Endothelial cell of umbilical vein (primary cell): ENCODE measurements at regions not wholly inside any gene's neighbourhood (a gene's known extent, or its start where the extent isn't known, plus 50 kb on each side); places are given as distances from the start of the nearest gene placed in this dataset.

ENCODE experiments used
- BruUV-seq: library from RNA; stranded (reverse); fragments of 400-500 nt; replicated peaks from 2 replicates; lab custom pipeline; 2021; lab: Mats Ljungman, UMichigan
- CTCF ChIA-PET: fragments of 300-600, 350-600 bp; sonication (Branson Sonifier 250); formaldehyde crosslinking; loops from one replicate; lab custom pipeline; 2021; ENCODE audit warnings: antibody characterized with exemption, inconsistent platforms; lab: Charles Lee
- POLR2A ChIA-PET: fragments of 300-600, 350-600 bp; sonication (Branson Sonifier 250); formaldehyde crosslinking; loops from one replicate; lab custom pipeline; 2021; ENCODE audit warnings: antibody characterized with exemption, inconsistent platforms; lab: Charles Lee
- DNase-seq: peaks from one replicate; pipeline ENCODE4 v3.0.0-alpha.2; 2011; ENCODE audit warnings: low read depth, low spot score
- FAIRE-seq: peaks from 2 replicates; lab custom pipeline; 2011; peaks lifted over from hg19 to GRCh38; lab: Jason Lieb, UNC
- H2AFZ ChIP-seq: 2 replicates; pipeline ENCODE4 v1.6.0; 2012; ENCODE audit warnings: low read depth, low read length, control low read depth, inconsistent platforms
- H3K27ac ChIP-seq: 2 replicates; pipeline ENCODE4 v1.5.1; 2011; ENCODE audit warnings: low read depth, mild to moderate bottlenecking, control low read depth, low read length, moderate library complexity; ENCODE audit not compliant: insufficient read depth
- H3K27me3 ChIP-seq, 2 experiments: 2 replicates each; pipeline versions ENCODE4 v1.6.0 to v1.6.1; 2011; ENCODE audit warnings: low read length in 2 of 2, mixed read lengths in 1 of 2; ENCODE audit not compliant: control insufficient read depth in 2 of 2, insufficient read depth in 2 of 2
- H3K36me3 ChIP-seq, 2 experiments: 2 replicates in 1 of 2; 3 replicates in 1 of 2; pipeline ENCODE4 v1.5.1; 2011; ENCODE audit warnings: low read length in 2 of 2, mild to moderate bottlenecking in 1 of 2, moderate library complexity in 1 of 2; ENCODE audit not compliant: control insufficient read depth in 2 of 2, insufficient read depth in 2 of 2; ENCODE audit errors: extremely low read depth in 1 of 2
- H3K4me1 ChIP-seq: 3 replicates; pipeline ENCODE4 v1.5.1; 2011; ENCODE audit warnings: mild to moderate bottlenecking, low read length; ENCODE audit not compliant: control insufficient read depth, insufficient read depth; ENCODE audit errors: extremely low read depth
- H3K4me2 ChIP-seq: 2 replicates; pipeline ENCODE4 v1.6.1; 2011; ENCODE audit warnings: low read length, control low read depth, mixed read lengths; ENCODE audit not compliant: insufficient read depth
- H3K4me3 ChIP-seq, 3 experiments: fragments of 200-600 bp in 1 of 3; sonication (generic), shearing (Covaris generic) in 1 of 3; replicated peaks in 1 of 3; 2 replicates each; pipeline ENCODE4 v1.5.1; 2011 to 2016; ENCODE audit warnings: control low read depth in 3 of 3, low read length in 3 of 3, mild to moderate bottlenecking in 2 of 3, inconsistent platforms in 1 of 3, low read depth in 1 of 3, moderate library complexity in 1 of 3; ENCODE audit not compliant: insufficient read depth in 1 of 3
- H3K79me2 ChIP-seq: 2 replicates; pipeline ENCODE4 v1.6.0; 2012; ENCODE audit warnings: low read length, inconsistent platforms; ENCODE audit not compliant: control insufficient read depth, insufficient read depth
- H3K9ac ChIP-seq: replicated peaks from 2 replicates; pipeline ENCODE3; 2011; ENCODE audit warnings: low read length, control low read depth; ENCODE audit not compliant: insufficient read depth; ENCODE audit errors: extremely low read depth
- H3K9me1 ChIP-seq: replicated peaks from 3 replicates; pipeline ENCODE4 v1.6.0; 2011; ENCODE audit warnings: mild to moderate bottlenecking, low read length; ENCODE audit not compliant: control insufficient read depth, insufficient read depth; ENCODE audit errors: extremely low read depth
- H3K9me3 ChIP-seq: replicated peaks from 2 replicates; pipeline ENCODE4 v1.5.1; 2012; ENCODE audit warnings: low read length, inconsistent platforms; ENCODE audit not compliant: control insufficient read depth, insufficient read depth
- H4K20me1 ChIP-seq: replicated peaks from 2 replicates; pipeline ENCODE3; 2011; ENCODE audit warnings: mild to moderate bottlenecking, low read length; ENCODE audit not compliant: control insufficient read depth, insufficient read depth; ENCODE audit errors: extremely low read depth
- CTCF ChIP-seq, 2 donors: IDR thresholded peaks; 1 replicate in 1 of 2; 2 replicates in 1 of 2; pipeline ENCODE4 v1.5.1; 2011; ENCODE audit warnings: low read length in 2 of 2, mild to moderate bottlenecking in 2 of 2, moderate library complexity in 2 of 2, control low read depth in 1 of 2, inconsistent platforms in 1 of 2, low read depth in 1 of 2; ENCODE audit not compliant: insufficient read depth in 1 of 2; ENCODE audit errors: extremely low read depth in 1 of 2
- EZH2 ChIP-seq: IDR thresholded peaks from 2 replicates; pipeline ENCODE4 v1.6.1; 2012; ENCODE audit warnings: borderline replicate concordance, low read depth, mild to moderate bottlenecking, moderate library complexity, low read length, inconsistent platforms; ENCODE audit not compliant: severe bottlenecking
- FOS ChIP-seq: IDR thresholded peaks from 2 replicates; pipeline ENCODE4 v1.6.1; 2011; ENCODE audit warnings: mild to moderate bottlenecking, low read length, moderate library complexity, borderline replicate concordance; ENCODE audit not compliant: insufficient read depth
- GATA2 ChIP-seq: IDR thresholded peaks from 2 replicates; pipeline ENCODE4 v1.7.0; 2011; ENCODE audit warnings: low read depth, mild to moderate bottlenecking, moderate library complexity, mixed read lengths, low read length; ENCODE audit not compliant: insufficient read length, insufficient read depth
- JUN ChIP-seq: IDR thresholded peaks from 2 replicates; pipeline ENCODE4 v1.6.1; 2011; ENCODE audit warnings: borderline replicate concordance, low read depth; ENCODE audit not compliant: insufficient read length, insufficient read depth
- MYC ChIP-seq: IDR thresholded peaks from one replicate; pipeline ENCODE4 v1.6.1; 2011; ENCODE audit warnings: mild to moderate bottlenecking, low read depth, low read length
- POLR2A ChIP-seq: IDR thresholded peaks from 2 replicates; pipeline ENCODE4 v1.6.1; 2012; ENCODE audit warnings: low read depth, mild to moderate bottlenecking, control low read depth, low read length
- POLR2AphosphoS5 ChIP-seq: IDR thresholded peaks from 2 replicates; pipeline ENCODE4 v1.6.1; 2012; ENCODE audit warnings: low read depth, mild to moderate bottlenecking, control low read depth, low read length, moderate library complexity; ENCODE audit not compliant: insufficient read depth
- dilution Hi-C: fragments of 300-500 bp; cut with MboI; formaldehyde crosslinking; loops from one replicate; pipeline ENCODE4 v1.15.0; 2019; ENCODE audit warnings: low sequenced_read_pairs; ENCODE audit not compliant: extremely low pct_ligation_motif_present
- intact Hi-C: fragments of 100-400 bp; cut with micrococcal nuclease; formaldehyde crosslinking; loops from one replicate; pipeline ENCODE4 v1.10.0; 2022
- TF ChIP-seq, protein P1 (sequence below): IDR thresholded peaks from 2 replicates; pipeline ENCODE4 v1.6.1; 2011; ENCODE audit not compliant: insufficient read depth, insufficient read length

- Histone ChIP-seq H3K27ac (no peak overlapping the region), H4K20me1 (no peaks in the 10 kb centered on the region), H3K9me3 (no peaks in the 10 kb centered on the region), H3K79me2 (no peaks in the 10 kb centered on the region), H3K4me2 (no peak overlapping the region), H3K27me3 (no peaks in the 10 kb centered on the region), H3K36me3 (no peaks in the 10 kb centered on the region), H3K9ac (no peak overlapping the region), H3K9me1 (no peaks in the 10 kb centered on the region), H2AFZ (no peak overlapping the region), H3K4me1 (no peaks in the 10 kb centered on the region), H3K4me3 (no peak overlapping the region)
- FAIRE-seq = no peak
- dilution Hi-C loops (no loop called here), intact Hi-C loops (no loop called here)
- ChIA-PET POLR2A (no interaction called here), CTCF (no interaction called here)
- no peak for DNase-seq
- no TSS peak for BruUV-seq
- no peak for TF ChIP-seq GATA2
- TF ChIP-seq, protein P1, sequence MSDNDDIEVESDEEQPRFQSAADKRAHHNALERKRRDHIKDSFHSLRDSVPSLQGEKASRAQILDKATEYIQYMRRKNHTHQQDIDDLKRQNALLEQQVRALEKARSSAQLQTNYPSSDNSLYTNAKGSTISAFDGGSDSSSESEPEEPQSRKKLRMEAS = no peak
- TF ChIP-seq POLR2A = no peak
- no peak for TF ChIP-seq EZH2
- TF ChIP-seq FOS = no peak
Measured at GRCh38 chr3:82347585-82347984, 586.1 kb upstream of the GBE1 start.

- FAIRE-seq = no peak
- H4K20me1 ChIP-seq = no peaks in the 10 kb centered on the region
- no peak overlapping the region for H3K4me3 ChIP-seq
- no peaks in the 10 kb centered on the region for H3K4me1 ChIP-seq
- no peak overlapping the region for H3K27ac ChIP-seq
- H3K36me3 ChIP-seq = no peaks in the 10 kb centered on the region
- no peak for TF ChIP-seq FOS
- no peak for TF ChIP-seq POLR2AphosphoS5
- no peak for TF ChIP-seq JUN
- TF ChIP-seq CTCF (IDR thresholded peaks at IDR 0.05; ENCODE audit: extremely low read depth in 1 of 2, insufficient read depth in 1 of 2, low read depth in 1 of 2, low read length in 2 of 2) = no peak
- no peak for TF ChIP-seq EZH2
- TF ChIP-seq GATA2 = no peak
- TF ChIP-seq, protein P1 = no peak
- no peak for TF ChIP-seq MYC
- TF ChIP-seq POLR2A = no peak
- no peak overlapping the region for H3K4me2 ChIP-seq
- no peak for DNase-seq
- H2AFZ ChIP-seq = no peak overlapping the region
- no peaks in the 10 kb centered on the region for H3K27me3 ChIP-seq
- dilution Hi-C loops (no loop called here), intact Hi-C loops (no loop called here)
- BruUV-seq = no TSS peak
- no peaks in the 10 kb centered on the region for H3K79me2 ChIP-seq
- H3K9me3 ChIP-seq = peaks cover 4% of the 10 kb centered on the region
- no peaks in the 10 kb centered on the region for H3K9me1 ChIP-seq
- POLR2A ChIA-PET = no interaction called here
- CTCF ChIA-PET = interaction anchor here (1.5 kb wide), 1 partner anchor 13 kb away, joined by 4 read pairs; no protein-coding TSS in a partner anchor
- no peak overlapping the region for H3K9ac ChIP-seq
Measured at GRCh38 chr3:82342521-82342920, 581.1 kb upstream of the GBE1 start.
